ENCODE measurements at regions not wholly inside any gene's neighbourhood (a gene's known extent, or its start where the extent isn't known, plus 50 kb on each side); places are given as distances from the start of the nearest gene placed in this dataset.

GRCh38 chr11:37967635-37968034 lies 1369.6 kb upstream of the RAG2 start:
- DNase-seq (ENCODE audit: low read depth), result no peak
- TF ChIP-seq, protein P1, sequence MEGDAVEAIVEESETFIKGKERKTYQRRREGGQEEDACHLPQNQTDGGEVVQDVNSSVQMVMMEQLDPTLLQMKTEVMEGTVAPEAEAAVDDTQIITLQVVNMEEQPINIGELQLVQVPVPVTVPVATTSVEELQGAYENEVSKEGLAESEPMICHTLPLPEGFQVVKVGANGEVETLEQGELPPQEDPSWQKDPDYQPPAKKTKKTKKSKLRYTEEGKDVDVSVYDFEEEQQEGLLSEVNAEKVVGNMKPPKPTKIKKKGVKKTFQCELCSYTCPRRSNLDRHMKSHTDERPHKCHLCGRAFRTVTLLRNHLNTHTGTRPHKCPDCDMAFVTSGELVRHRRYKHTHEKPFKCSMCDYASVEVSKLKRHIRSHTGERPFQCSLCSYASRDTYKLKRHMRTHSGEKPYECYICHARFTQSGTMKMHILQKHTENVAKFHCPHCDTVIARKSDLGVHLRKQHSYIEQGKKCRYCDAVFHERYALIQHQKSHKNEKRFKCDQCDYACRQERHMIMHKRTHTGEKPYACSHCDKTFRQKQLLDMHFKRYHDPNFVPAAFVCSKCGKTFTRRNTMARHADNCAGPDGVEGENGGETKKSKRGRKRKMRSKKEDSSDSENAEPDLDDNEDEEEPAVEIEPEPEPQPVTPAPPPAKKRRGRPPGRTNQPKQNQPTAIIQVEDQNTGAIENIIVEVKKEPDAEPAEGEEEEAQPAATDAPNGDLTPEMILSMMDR (conservative IDR thresholded peaks at IDR 0.05; ENCODE audit: low read depth, low read length), result no peak
- no peak overlapping the region for H3K4me3 ChIP-seq (ENCODE audit: low read depth, low read length)

DNA sequence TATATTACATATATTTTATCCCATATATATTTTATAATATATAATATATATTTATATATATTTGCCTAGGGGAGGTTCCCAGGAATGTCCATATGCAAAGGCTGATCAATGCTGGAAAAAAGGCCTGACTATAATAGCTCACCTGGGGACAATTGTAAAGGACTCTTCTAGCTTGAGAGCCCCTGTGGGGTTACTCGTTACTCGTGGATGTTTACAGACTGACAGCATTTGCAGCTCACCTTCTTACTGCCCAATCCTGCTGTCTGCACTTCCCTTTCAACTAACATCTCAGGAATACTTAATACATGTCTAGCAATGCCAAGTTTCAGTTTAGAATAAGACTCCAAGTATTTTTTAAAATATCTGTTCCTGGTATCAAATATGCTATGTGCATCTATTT lies 1365.4 kb upstream of the RAG2 start:
- TF ChIP-seq, protein P1 (conservative IDR thresholded peaks at IDR 0.05; ENCODE audit: low read depth, low read length), result no peak
- DNase-seq (ENCODE audit: low read depth), result no peak
- no peak overlapping the region for H3K4me3 ChIP-seq (ENCODE audit: low read depth, low read length)

GRCh38 chr11:37957717-37958116 lies 1359.7 kb upstream of the RAG2 start:
- TF ChIP-seq, protein P1 (conservative IDR thresholded peaks at IDR 0.05; ENCODE audit: low read depth, low read length), result no peak
- no peak overlapping the region for H3K4me3 ChIP-seq (ENCODE audit: low read depth, low read length)
- no peak for DNase-seq (ENCODE audit: low read depth)

DNA sequence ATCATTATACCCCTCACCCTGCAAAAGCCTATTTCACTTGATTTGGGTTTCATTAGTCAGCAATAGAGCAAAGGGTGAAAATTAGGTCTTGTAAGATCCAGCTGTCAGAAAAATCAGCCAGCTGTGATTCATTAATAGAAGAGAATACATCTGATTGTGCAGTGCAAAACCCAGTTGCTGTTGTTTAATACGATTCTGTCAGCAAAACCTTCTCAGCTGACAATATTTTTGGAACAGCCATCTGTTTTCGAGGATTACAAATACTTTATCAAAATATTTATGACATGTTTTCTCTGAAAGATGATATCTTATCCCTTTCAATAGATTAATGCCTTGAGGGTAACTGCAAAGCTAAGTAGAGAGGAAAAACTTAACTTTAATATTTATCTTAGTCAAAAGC lies 1354.0 kb upstream of the RAG2 start:
- H3K4me3 ChIP-seq (ENCODE audit: low read depth, low read length), result no peak overlapping the region
- DNase-seq (ENCODE audit: low read depth), result no peak
- TF ChIP-seq, protein P1 (conservative IDR thresholded peaks at IDR 0.05; ENCODE audit: low read depth, low read length), result no peak

DNA sequence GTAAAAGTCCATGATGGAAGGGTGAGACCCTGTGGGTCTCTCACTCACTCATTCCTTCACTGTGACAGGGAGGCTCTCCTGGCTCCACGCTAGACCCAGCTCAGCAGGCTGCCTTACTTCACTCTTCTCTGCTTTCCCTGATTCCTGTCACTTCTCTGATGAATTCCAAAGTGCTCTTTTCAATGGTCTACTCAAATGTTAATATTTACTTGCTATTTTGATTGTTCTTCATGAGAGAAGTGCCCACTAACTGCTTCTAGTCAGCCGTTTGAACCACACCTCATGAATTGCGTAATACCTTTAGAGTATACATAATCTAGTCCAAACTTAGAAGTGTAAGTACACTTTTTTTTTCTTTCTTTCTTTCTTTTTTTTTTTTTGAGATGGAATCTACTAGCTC lies 1350.2 kb upstream of the RAG2 start:
- TF ChIP-seq, protein P1 (conservative IDR thresholded peaks at IDR 0.05; ENCODE audit: low read depth, low read length), result no peak
- no peak for DNase-seq (ENCODE audit: low read depth)
- H3K4me3 ChIP-seq (ENCODE audit: low read depth, low read length), result no peak overlapping the region

- no peak for DNase-seq (ENCODE audit: low read depth)
- no peak overlapping the region for H3K4me3 ChIP-seq (ENCODE audit: low read depth, low read length)
- TF ChIP-seq, protein P1 (conservative IDR thresholded peaks at IDR 0.05; ENCODE audit: low read depth, low read length), result no peak
These were observed 1349.8 kb upstream of the RAG2 start for GRCh38 chr11:37947821-37948220.

GRCh38 chr11:37946155-37946766 lies 1348.2 kb upstream of the RAG2 start:
- TF ChIP-seq, protein P1 (conservative IDR thresholded peaks at IDR 0.05; ENCODE audit: low read depth, low read length), result peak; percentile 79
- peak; percentile 3 for DNase-seq (ENCODE audit: low read depth)
- H3K4me3 ChIP-seq (ENCODE audit: low read depth, low read length), result no peak overlapping the region
